NCI-H1930 (cell line): ENCODE measurements at regions not wholly inside any gene's neighbourhood (a gene's known extent, or its start where the extent isn't known, plus 50 kb on each side); places are given as distances from the start of the nearest gene placed in this dataset.

Source experiments
- DNase-seq, 2 experiments: peaks; one replicate each; lab custom pipeline; 2025; lab: John Stamatoyannopoulos, UW

- DNase-seq, result no peak
These were observed 60.7 kb upstream of the NFKB1 start for GRCh38 chr4:102440498-102440897.

DNA sequence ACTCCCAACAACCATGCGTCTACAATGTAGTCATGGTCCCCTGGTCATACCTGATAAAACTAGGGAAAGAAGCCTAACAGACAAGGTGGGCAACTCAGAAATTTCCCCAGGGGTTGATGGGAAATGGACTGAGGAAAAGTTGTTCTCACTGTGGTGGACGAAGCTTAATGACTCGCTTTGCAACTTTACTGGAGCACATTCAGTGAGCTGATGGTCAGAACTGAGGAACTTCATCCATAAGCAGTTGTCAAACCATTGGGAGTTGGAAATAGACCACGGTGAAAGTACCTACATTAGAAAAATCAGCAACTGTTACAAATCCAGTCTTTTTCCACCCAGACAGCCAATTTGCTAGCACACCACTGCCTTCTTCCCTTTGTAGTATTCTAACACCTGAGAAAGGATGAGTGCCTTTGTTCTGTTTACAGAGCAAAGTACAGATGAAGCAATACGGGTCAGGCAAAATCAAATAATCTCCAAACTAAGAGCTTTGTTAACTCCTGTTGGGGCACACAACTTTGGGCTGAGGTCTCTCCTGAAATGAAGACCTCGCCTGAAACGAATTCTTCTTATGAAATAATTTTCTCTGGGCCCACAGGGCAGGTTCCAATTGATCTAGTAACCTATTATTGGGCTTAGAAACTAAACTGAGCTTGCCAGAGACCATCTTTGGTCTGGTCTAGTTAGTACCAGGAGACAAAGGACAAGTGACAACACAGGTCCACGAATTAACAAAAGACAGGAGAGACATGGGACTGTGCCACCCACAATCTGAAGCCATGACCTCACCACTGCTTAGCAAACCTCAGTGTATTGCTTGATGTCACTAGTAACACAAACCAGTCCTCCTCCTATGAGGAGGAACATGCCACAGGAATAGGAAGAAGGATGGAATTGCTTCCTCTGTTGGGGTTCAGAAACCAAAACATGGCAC lies 58.9 kb upstream of the NFKB1 start:
- no peak for DNase-seq

GRCh38 chr4:102444752-102445151 lies 56.4 kb upstream of the NFKB1 start:
- no peak for DNase-seq

DNA sequence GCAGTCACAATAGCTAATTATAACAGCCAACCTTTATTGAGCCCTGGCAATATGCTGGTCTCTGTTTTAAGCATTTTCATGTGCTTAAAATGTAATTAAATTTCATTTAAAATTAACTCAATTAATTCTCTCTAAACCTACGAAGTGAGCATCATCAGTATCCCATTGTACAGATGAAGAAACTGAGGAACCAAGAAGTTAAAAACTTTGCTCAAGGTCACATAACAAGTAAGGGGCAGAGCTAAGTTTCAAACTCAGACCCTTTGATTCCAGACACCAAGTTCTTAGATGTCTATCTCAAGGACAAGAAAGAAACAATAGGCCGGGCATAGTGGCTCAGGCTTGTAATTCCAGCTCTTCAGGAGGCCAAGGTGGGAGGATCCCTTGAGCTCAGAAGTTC lies 55.9 kb upstream of the NFKB1 start:
- no peak for DNase-seq

GRCh38 chr4:102447413-102447812 lies 53.7 kb upstream of the NFKB1 start:
- no peak for DNase-seq

DNA sequence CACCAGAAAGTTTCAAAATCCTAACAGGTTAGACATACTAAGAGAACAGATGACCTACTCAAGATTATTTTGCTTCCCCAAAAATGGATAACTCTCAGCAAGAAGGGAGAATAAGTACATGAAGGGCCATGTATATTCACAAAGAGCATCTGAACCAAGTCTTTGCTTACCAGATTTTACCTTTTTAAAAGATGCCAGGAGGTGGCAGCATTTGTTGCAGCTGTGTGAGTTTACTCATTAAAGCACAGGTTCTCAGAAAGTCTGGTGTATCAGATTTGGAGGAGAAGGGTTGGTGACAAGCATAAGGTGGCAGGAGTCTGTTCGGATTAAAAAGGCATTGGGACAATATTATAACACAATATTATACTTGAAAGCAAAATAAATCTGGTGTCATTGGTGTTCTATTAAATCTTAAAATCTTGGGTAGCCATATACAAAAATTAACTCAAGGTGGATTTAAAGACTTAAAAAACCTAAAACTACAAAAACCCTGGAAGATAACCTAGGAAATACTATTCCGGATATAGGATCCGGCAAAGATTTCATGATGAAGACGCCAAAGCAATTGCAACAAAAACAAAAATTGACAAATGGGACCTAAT lies 51.3 kb upstream of the NFKB1 start:
- peak; percentile 39 to 62 for DNase-seq

DNA sequence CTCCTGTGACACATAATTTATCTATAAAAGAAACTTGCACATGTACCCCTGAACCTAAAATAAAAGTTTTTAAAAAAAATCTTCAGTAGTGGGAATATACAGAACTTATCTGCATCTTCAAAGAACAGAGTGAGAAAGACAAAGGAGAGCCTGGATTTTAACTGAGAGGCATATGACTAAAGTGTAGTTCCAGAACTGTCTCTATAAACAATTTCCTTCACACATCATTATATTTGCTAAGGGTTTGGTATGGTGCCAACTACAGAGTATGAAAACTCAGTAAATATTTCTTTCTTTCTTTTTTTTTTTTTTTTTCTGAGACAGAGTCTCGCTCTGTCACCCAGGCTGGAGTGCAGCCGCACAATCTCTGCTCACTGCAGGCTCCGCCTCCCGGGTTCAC lies 49.9 kb upstream of the NFKB1 start:
- DNase-seq, result no peak
